HUES48 (cell line): ENCODE measurements at regions not wholly inside any gene's neighbourhood (a gene's known extent, or its start where the extent isn't known, plus 50 kb on each side); places are given as distances from the start of the nearest gene placed in this dataset.

Experiments used
- H3K27ac ChIP-seq: one replicate; pipeline ENCODE4 v1.7.0; 2013; ENCODE audit warnings: low read depth, low read length, inconsistent platforms
- H3K27me3 ChIP-seq: 2 replicates; pipeline ENCODE4 v1.6.1; 2013; ENCODE audit warnings: mild to moderate bottlenecking, low read length; ENCODE audit not compliant: control insufficient read depth, insufficient read depth
- H3K36me3 ChIP-seq: 2 replicates; pipeline ENCODE4 v1.6.1; 2013; ENCODE audit warnings: low read length; ENCODE audit not compliant: control insufficient read depth, insufficient read depth
- H3K4me1 ChIP-seq: 2 replicates; pipeline ENCODE4 v1.6.1; 2013; ENCODE audit warnings: mild to moderate bottlenecking, low read length; ENCODE audit not compliant: control insufficient read depth, insufficient read depth
- H3K4me3 ChIP-seq: 2 replicates; pipeline ENCODE4 v1.5.1; 2013; ENCODE audit warnings: mild to moderate bottlenecking, low read depth, low read length
- H3K9ac ChIP-seq: 2 replicates; pipeline ENCODE4 v1.6.1; 2013; ENCODE audit warnings: mild to moderate bottlenecking, low read depth, low read length, moderate library complexity
- H3K9me3 ChIP-seq: 2 replicates; pipeline ENCODE4 v1.6.1; 2013; ENCODE audit warnings: low read length; ENCODE audit not compliant: control insufficient read depth, insufficient read depth

DNA sequence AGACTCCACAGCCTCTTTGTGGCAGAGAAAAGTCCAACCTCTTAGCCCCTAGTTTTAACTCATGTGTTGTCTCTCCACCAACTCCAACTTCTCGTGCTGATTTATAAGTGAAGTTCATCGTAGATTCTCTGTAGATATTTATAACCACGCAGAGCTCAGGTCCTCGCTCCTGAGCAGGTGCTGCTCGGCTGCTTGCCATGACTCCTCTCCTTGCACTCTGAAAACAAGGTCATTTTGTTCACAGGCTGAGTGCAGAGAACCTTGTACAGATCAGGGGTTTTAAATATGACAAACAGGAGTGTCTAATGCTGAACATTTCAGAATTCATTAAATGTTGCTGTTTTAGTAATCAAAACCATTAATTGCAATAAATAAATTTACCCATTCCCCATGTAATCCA lies 330.8 kb upstream of the GYPC start:
- no peaks in the 10 kb centered on the region for H3K27me3 ChIP-seq
- no peak overlapping the region for H3K4me3 ChIP-seq
- H3K36me3 ChIP-seq = no peaks in the 10 kb centered on the region
- no peak overlapping the region for H3K27ac ChIP-seq
- no peak overlapping the region for H3K9ac ChIP-seq
- H3K4me1 ChIP-seq = no peaks in the 10 kb centered on the region
- no peaks in the 10 kb centered on the region for H3K9me3 ChIP-seq

DNA sequence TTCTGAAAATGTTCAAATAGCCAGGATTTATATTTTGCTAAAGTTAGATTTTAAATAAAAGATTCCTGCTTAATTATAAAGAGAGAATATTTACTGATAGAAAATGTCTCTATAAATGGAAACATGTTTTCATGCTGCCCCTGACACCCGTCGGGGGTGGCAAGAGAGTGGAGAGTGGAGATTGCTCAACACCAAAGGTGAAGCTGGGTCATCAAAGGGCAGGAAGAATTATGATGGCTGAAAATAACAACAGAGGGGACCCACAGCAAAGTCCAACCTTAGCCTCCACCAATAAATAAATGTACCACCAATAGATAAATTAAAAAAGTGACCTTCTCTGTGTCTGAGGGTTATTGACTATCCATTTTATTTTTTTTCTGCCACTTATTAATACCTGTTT lies 326.8 kb upstream of the GYPC start:
- Histone ChIP-seq H3K4me3 (no peak overlapping the region), H3K4me1 (no peaks in the 10 kb centered on the region), H3K27me3 (no peaks in the 10 kb centered on the region), H3K9ac (no peak overlapping the region), H3K36me3 (no peaks in the 10 kb centered on the region), H3K9me3 (peaks cover 9% of the 10 kb centered on the region), H3K27ac (no peak overlapping the region)

DNA sequence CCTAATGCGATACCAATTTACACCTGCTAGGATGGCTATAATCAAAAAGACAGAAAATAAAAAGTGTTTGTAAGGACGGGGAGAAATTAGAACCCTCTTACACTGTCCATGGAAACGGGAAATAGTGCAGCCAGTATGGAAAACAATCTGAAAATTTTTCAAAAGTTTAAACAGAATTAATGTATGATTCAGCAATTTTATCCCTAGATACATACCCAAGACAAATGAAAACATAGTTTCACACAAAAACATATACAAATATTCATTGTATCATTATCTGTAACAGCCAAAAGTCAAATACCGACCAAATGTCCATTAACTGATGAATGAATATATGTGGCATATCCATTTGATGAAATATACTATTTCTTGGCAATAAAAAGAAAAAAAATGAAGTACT lies 313.5 kb upstream of the GYPC start:
- H3K27me3 ChIP-seq = no peaks in the 10 kb centered on the region
- no peak overlapping the region for H3K4me3 ChIP-seq

DNA sequence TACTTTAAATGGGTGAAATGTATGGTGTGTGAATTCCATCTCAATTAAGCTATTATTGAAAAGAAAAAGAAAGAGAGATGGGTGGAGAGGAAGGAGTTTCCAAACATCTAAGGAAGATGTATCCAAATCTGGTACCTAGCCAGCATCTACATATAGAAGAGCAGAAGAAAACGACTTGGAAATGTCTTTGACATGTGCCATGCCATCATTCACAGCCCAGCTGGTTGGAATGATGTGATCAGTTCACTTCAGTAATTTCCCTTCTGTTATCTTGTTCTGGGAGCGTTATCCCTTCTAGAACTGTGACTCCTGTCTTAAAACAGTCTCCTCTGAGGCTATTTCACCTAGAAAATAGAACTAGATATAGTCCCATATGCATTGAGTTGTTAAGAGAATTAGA lies 312.8 kb upstream of the GYPC start:
- H3K9me3 ChIP-seq = 0 out of 2 replicates have a peak, but pooled peaks cover 2% of the 10 kb centered on the region
- H3K36me3 ChIP-seq = no peaks in the 10 kb centered on the region
- no peak overlapping the region for H3K27ac ChIP-seq
- H3K9ac ChIP-seq = no peak overlapping the region
- H3K4me3 ChIP-seq = no peak overlapping the region
- H3K4me1 ChIP-seq = no peaks in the 10 kb centered on the region
- H3K27me3 ChIP-seq = no peaks in the 10 kb centered on the region

More for the DNA sequence above, 313.5 kb upstream of the GYPC start:
- 0 out of 2 replicates have a peak, but pooled peaks cover 2% of the 10 kb centered on the region for H3K9me3 ChIP-seq
- no peak overlapping the region for H3K9ac ChIP-seq
- no peak overlapping the region for H3K27ac ChIP-seq
- no peaks in the 10 kb centered on the region for H3K4me1 ChIP-seq
- no peaks in the 10 kb centered on the region for H3K36me3 ChIP-seq

GRCh38 chr2:126344493-126344892 lies 311.5 kb upstream of the GYPC start:
- Histone ChIP-seq H3K9ac (no peak overlapping the region), H3K9me3 (no peaks in the 10 kb centered on the region), H3K4me1 (no peaks in the 10 kb centered on the region), H3K27me3 (no peaks in the 10 kb centered on the region), H3K27ac (no peak overlapping the region), H3K4me3 (no peak overlapping the region), H3K36me3 (no peaks in the 10 kb centered on the region)

DNA sequence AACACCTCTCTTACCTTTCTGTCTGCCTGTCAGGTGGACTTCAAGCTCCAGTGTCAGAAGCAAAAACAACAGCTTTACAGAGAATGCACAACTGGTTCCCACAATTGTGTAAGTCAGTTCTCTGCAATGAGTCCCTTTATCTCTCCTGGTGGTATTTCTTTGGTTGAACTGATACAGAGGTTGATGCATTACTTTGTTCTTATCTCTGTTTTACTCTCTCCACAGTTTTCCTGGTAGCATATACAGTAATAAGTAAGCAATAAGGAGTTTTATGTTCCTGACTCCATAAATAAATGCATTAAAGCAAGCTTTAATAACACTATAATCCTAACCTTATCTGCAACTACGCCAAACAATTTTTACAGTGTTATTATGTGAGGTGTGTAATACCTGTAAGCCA lies 310.3 kb upstream of the GYPC start:
- Histone ChIP-seq H3K36me3 (no peaks in the 10 kb centered on the region), H3K27me3 (no peaks in the 10 kb centered on the region), H3K9me3 (no peaks in the 10 kb centered on the region), H3K4me3 (no peak overlapping the region), H3K27ac (no peak overlapping the region), H3K4me1 (no peaks in the 10 kb centered on the region), H3K9ac (no peak overlapping the region)

DNA sequence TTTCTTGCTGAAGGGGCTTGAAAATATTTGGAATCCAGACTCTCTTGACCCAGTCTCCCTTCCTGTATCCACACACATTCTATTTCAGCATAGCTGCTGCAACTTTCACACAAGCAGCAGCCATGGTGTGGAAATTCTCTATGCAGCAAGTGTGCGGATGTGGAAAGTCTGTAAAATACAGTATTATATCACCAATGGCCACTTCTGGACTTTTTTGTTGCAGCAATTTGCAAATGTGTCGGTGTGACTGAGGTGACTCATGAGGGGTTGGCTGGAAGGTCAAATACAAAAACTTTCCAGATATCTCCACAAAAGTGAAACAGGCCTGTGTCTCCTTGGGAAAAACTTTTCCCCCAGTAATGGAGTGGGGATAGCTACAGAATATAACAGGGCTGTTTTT lies 299.3 kb upstream of the GYPC start:
- Histone ChIP-seq H3K36me3 (no peaks in the 10 kb centered on the region), H3K9me3 (no peaks in the 10 kb centered on the region; the same call in 1 of the 2 replicates), H3K27ac (no peak overlapping the region), H3K4me3 (no peak overlapping the region), H3K4me1 (no peaks in the 10 kb centered on the region), H3K9ac (no peak overlapping the region), H3K27me3 (no peaks in the 10 kb centered on the region)

DNA sequence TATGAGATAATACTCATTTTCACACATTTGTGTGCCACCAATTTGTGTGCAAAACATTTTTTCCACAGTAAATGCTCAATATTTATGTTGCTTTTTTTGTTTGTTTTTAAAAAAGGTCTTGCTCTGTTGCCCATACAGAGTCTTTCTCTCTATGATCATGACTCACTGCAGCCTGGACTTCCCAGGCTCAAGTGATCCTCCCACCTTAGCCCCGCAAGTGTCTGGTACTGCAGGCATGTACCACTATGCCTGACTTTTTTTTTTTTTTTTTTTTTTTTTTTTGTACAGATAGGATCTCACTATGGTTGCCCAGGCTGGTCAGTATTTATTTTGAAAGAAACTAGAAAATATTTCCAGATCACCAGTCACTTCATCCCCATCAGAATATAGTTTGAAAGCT lies 297.8 kb upstream of the GYPC start:
- Histone ChIP-seq H3K36me3 (no peaks in the 10 kb centered on the region), H3K27me3 (no peaks in the 10 kb centered on the region), H3K27ac (no peak overlapping the region)

GRCh38 chr2:126359494-126359893 lies 296.5 kb upstream of the GYPC start:
- no peak overlapping the region for H3K4me3 ChIP-seq

More for the DNA sequence above, 297.8 kb upstream of the GYPC start:
- Histone ChIP-seq H3K4me3 (no peak overlapping the region), H3K9me3 (no peaks in the 10 kb centered on the region), H3K4me1 (no peaks in the 10 kb centered on the region), H3K9ac (no peak overlapping the region)

GRCh38 chr2:126367361-126367760 lies 288.6 kb upstream of the GYPC start:
- no peak overlapping the region for H3K9ac ChIP-seq
- H3K36me3 ChIP-seq = no peaks in the 10 kb centered on the region
- no peaks in the 10 kb centered on the region for H3K4me1 ChIP-seq
- no peaks in the 10 kb centered on the region for H3K27me3 ChIP-seq
- no peaks in the 10 kb centered on the region for H3K9me3 ChIP-seq
- no peak overlapping the region for H3K27ac ChIP-seq
- H3K4me3 ChIP-seq = no peak overlapping the region

More at GRCh38 chr2:126359494-126359893, 296.5 kb upstream of the GYPC start:
- Histone ChIP-seq H3K27ac (no peak overlapping the region), H3K36me3 (no peaks in the 10 kb centered on the region), H3K9ac (no peak overlapping the region), H3K27me3 (no peaks in the 10 kb centered on the region), H3K4me1 (no peaks in the 10 kb centered on the region), H3K9me3 (no peaks in the 10 kb centered on the region)

DNA sequence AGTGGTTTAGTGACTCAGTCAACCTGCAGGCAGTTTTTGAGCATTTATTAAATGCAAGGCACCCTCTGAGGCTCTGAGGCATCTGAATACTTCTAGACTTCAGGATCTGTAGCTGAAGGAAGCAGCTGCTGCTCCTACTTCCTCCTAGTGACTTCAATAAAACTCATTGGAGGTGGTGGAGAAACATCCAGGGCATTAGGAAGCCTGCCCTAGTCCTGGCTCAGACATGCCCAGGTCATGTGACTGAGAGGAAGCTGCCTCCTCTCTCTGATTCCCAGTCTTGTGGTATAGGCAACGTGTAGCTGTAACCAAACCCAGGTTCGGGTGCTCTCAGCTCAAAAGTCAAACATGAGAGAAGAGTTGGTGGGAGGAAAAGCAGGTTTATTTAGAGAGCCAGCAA lies 287.2 kb upstream of the GYPC start:
- H3K9ac ChIP-seq = no peak overlapping the region
- H3K9me3 ChIP-seq = no peaks in the 10 kb centered on the region
- H3K4me1 ChIP-seq = no peaks in the 10 kb centered on the region
- no peaks in the 10 kb centered on the region for H3K27me3 ChIP-seq
- no peak overlapping the region for H3K27ac ChIP-seq
- no peak overlapping the region for H3K4me3 ChIP-seq
- H3K36me3 ChIP-seq = no peaks in the 10 kb centered on the region

DNA sequence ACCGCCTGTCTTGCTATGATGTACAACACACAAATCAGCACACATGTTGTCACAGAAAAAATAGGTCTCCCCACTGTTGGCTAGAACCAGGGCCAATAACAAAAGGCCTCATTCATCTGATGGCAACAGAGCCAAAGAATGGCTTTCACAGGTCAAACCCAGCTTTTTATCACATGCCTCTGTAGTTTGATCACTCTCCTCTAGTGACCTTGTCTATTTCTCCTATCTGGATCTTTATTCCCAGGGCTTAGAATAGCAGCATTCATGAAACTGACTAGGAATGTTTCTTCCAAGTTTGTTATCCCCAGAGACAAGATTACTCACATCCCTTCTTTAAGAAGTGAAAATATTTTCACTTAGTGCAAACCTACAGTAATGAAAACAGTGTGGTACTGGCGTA lies 285.8 kb upstream of the GYPC start:
- H3K27ac ChIP-seq = no peak overlapping the region
- no peak overlapping the region for H3K9ac ChIP-seq
- H3K9me3 ChIP-seq = no peaks in the 10 kb centered on the region
- no peak overlapping the region for H3K4me3 ChIP-seq
- no peaks in the 10 kb centered on the region for H3K27me3 ChIP-seq
- no peaks in the 10 kb centered on the region for H3K4me1 ChIP-seq
- H3K36me3 ChIP-seq = no peaks in the 10 kb centered on the region
